LNCaP clone FGC (cell line): ENCODE measurements at regions not wholly inside any gene's neighbourhood (a gene's known extent, or its start where the extent isn't known, plus 50 kb on each side); places are given as distances from the start of the nearest gene placed in this dataset.

Experiments used
- DNase-seq: peaks from one replicate; pipeline ENCODE4 v3.0.0-alpha.2; 2011; ENCODE audit warnings: low read depth
- H3K4me3 ChIP-seq: 2 replicates; pipeline ENCODE4 v1.5.1; 2011; ENCODE audit warnings: mild to moderate bottlenecking, low read depth, low read length, control low read depth
- TF ChIP-seq, protein P1 (sequence below): IDR thresholded peaks from 2 replicates; pipeline ENCODE4 v1.5.1; 2012; ENCODE audit warnings: mild to moderate bottlenecking; ENCODE audit not compliant: control insufficient read depth, insufficient read depth; ENCODE audit errors: extremely low read depth

DNA sequence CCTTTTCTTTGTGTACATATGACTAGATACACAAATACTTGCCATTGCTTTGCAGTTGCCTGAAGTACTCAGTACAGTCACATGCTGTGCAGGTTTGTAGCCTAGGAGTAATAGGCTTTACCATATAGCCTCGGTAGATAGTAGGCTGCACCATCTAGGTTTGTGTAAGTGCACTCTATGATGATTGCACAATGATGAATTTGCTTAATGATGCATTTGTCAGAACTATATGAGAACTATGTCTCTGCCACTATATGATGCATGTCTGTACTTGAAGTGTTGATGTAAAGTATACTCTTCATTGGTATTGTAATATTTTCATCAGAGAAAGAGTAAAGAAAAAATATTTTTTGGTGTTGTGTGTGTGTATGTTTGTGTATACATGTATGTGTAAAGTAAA, 1030.7 kb downstream of the NLGN4Y start:
- no peak overlapping the region for H3K4me3 ChIP-seq
- TF ChIP-seq, protein P1, sequence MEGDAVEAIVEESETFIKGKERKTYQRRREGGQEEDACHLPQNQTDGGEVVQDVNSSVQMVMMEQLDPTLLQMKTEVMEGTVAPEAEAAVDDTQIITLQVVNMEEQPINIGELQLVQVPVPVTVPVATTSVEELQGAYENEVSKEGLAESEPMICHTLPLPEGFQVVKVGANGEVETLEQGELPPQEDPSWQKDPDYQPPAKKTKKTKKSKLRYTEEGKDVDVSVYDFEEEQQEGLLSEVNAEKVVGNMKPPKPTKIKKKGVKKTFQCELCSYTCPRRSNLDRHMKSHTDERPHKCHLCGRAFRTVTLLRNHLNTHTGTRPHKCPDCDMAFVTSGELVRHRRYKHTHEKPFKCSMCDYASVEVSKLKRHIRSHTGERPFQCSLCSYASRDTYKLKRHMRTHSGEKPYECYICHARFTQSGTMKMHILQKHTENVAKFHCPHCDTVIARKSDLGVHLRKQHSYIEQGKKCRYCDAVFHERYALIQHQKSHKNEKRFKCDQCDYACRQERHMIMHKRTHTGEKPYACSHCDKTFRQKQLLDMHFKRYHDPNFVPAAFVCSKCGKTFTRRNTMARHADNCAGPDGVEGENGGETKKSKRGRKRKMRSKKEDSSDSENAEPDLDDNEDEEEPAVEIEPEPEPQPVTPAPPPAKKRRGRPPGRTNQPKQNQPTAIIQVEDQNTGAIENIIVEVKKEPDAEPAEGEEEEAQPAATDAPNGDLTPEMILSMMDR, result no peak
- DNase-seq, result no peak

DNA sequence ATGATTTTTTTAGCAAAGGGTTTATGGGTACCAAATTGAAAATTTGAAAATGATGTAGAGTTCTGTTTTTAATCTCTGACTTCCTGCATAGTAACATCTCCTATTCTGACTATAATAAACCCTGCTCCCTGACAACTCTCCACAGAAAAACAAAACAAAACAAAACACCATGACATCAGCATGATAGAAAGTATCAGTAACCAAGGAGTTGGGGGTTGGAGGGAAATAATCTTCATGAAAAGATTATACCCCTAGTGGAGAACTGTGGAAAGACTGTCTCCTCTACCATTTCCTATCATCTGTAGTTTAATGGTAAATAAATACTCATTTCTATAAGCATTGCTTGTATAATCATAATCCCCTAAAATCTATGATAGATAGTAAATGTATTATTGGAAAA, 1034.8 kb downstream of the NLGN4Y start:
- TF ChIP-seq, protein P1, result no peak
- H3K4me3 ChIP-seq, result no peak overlapping the region
- no peak for DNase-seq

DNA sequence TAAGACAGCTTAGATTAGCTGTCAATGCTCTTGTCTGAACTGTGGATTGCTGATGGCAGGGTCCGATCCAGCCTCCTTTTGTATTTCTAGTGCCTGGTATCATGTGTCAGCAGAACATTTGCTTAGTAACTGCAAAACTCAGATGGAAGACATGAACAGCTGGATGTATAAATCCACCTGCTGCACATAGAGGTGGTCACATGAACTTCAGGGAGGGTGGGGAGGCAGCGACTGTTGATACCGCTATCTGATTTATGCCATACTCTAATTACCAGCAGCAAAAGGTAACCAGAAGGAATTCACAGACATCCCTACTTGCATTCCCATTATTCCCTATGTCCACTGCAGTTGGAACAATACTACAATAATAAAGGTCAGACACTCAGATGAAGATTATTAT, 1036.5 kb downstream of the NLGN4Y start:
- no peak overlapping the region for H3K4me3 ChIP-seq
- TF ChIP-seq, protein P1, result no peak
- DNase-seq, result no peak

DNA sequence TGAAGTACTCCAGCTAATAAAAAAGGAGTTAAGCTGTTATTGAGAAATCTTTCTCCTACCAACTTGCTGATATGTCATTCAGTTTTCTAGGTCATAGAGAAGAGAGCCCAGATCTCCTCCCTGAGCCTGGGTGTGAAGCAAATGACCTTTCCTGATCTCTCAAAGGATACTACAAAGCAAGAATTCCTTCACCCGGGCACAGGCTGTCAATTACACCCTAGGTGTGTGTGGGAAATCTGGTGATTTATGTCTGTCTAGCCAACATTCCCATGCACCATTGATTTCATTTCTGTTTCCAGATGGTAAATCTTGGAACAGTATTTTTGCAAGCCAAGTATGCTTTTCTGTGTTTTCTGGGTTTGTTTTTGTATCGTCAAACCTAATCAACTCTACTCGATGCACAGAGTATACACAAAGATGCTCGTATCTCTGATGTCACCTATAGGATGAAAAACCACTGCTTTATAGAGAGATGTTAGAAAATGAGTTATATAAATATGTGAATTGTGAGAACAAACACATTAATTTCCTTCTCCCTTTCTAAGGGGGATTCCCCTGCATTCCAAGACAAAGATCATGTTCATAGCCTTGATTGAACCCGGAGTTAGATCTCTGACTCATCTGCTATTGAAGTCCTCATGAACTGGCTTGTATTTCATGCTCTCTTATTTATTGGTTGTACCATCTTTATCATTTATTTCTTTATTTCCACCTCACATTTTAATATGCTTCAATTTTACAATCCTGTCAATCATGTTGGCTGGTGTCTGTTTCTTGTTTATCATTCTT, 1037.4 kb downstream of the NLGN4Y start:
- no peak for DNase-seq
- TF ChIP-seq, protein P1, result no peak
- H3K4me3 ChIP-seq, result no peak overlapping the region

DNA sequence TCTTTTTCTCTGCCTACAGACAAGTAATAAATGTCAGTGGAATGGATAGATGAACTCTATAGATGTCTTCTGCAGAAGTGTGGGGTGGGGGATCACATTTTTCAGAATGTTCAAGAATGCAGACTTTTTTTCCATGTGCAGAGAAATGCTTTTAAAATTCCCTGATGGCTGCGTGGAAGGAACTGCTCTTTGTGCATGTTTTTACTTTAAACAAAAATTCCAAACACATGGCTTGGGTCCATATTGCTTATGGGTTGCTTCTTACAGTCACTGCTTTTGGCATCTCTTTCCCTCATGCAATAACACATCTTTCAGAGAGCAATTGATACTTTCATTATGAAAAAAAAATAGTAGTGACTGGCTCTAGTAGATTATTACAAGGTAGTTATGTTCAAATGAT, 1053.6 kb downstream of the NLGN4Y start:
- no peak for DNase-seq
- H3K4me3 ChIP-seq, result no peak overlapping the region
- TF ChIP-seq, protein P1, result no peak

DNA sequence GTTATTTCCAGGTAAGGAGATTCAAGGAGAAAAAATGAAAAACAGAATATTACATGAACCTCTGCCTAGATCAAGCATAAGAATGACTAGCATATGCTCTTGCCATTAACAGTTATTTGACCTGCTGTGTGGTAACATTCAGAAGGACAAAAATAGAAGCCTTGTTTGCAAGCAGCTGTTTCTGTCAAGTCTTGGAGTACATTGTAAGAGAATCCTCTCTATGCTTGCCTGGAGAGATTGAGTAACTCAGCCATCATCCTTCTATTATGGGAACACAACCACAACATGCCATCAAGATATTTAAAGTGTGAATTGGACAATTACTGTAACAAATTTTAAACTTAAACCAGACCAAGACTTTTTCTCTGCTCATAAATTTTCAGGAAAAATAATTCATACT, 1054.4 kb downstream of the NLGN4Y start:
- H3K4me3 ChIP-seq, result no peak overlapping the region
- TF ChIP-seq, protein P1, result no peak
- DNase-seq, result no peak

DNA sequence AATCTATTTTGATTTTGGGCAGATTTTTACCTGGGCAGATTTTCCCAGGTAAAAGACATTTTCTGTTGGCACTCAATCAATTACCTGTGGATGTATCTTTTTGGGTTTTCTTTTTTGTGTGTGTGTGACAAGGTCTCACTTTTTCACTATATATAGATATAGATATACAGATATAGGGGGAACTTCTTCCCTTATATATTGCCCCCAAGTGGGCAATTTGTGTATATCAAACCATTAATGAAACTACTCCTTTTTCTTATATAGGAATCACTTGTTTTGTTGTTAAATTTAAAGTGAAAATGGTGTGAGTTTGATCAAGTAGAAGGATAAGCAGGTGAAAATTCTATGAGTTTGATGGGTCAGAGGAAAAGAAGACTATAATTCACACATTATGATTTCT, 1054.9 kb downstream of the NLGN4Y start:
- no peak for DNase-seq
- no peak overlapping the region for H3K4me3 ChIP-seq
- TF ChIP-seq, protein P1, result peak; percentile 30
